Neutrophil (primary cell): ENCODE measurements at regions not wholly inside any gene's neighbourhood (a gene's known extent, or its start where the extent isn't known, plus 50 kb on each side); places are given as distances from the start of the nearest gene placed in this dataset.

Source experiments
- H3K27ac ChIP-seq: fragments of 200-600 bp; sonication (generic); 2 replicates; pipeline ENCODE4 v1.5.1; 2016; ENCODE audit warnings: mild to moderate bottlenecking, moderate library complexity
- H3K27me3 ChIP-seq: fragments of 200-600 bp; sonication (generic); 2 replicates; pipeline ENCODE4 v1.6.0; 2016; ENCODE audit warnings: mild to moderate bottlenecking
- H3K36me3 ChIP-seq: fragments of 200-600 bp; sonication (generic); 2 replicates; pipeline ENCODE4 v1.5.1; 2017
- H3K4me1 ChIP-seq, 2 experiments: fragments of 200-600 bp in 1 of 2; sonication (generic) in 1 of 2; 1 replicate in 1 of 2; 2 replicates in 1 of 2; pipeline versions ENCODE4 v1.5.1 to v1.6.1; 2013 to 2016; ENCODE audit warnings: low read depth in 1 of 2, low read length in 1 of 2, mild to moderate bottlenecking in 1 of 2, moderate library complexity in 1 of 2; ENCODE audit not compliant: control insufficient read depth in 1 of 2, insufficient read depth in 1 of 2
- H3K4me3 ChIP-seq, 2 experiments: fragments of 200-600 bp in 1 of 2; sonication (generic) in 1 of 2; 1 replicate in 1 of 2; 2 replicates in 1 of 2; pipeline ENCODE4 v1.5.1; 2013 to 2016; ENCODE audit warnings: low read depth in 1 of 2, low read length in 1 of 2, mild to moderate bottlenecking in 1 of 2, moderate library complexity in 1 of 2
- H3K9me3 ChIP-seq: fragments of 200-600 bp; sonication (generic); 2 replicates; pipeline ENCODE4 v1.5.1; 2016
- TF ChIP-seq, protein P1 (sequence below): fragments of 200-600 bp; sonication (generic); IDR thresholded peaks from 2 replicates; pipeline ENCODE4 v1.5.1; 2016; ENCODE audit warnings: antibody characterized with exemption

DNA sequence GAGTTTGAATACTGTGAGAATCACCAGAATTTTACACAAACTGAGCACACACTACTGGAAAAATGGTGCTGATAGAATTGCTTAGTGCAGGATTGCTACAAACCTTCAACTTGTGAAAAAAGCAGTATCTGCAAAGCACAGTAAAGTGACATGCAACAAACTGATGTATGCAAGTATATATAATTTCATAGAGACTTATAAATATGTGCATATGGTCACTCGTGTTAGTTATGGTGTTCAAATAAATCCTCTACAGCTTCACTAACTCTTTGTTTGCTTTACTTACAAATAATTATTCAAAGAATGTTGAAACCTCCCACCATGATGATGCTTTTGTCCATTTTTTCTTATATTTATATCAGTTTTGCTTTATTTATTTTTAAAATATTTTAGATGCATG lies 1130.9 kb upstream of the CELF2 start:
- no peak overlapping the region for H3K27ac ChIP-seq
- no peaks in the 10 kb centered on the region for H3K9me3 ChIP-seq
- H3K4me3 ChIP-seq, result no peak overlapping the region
- TF ChIP-seq, protein P1, sequence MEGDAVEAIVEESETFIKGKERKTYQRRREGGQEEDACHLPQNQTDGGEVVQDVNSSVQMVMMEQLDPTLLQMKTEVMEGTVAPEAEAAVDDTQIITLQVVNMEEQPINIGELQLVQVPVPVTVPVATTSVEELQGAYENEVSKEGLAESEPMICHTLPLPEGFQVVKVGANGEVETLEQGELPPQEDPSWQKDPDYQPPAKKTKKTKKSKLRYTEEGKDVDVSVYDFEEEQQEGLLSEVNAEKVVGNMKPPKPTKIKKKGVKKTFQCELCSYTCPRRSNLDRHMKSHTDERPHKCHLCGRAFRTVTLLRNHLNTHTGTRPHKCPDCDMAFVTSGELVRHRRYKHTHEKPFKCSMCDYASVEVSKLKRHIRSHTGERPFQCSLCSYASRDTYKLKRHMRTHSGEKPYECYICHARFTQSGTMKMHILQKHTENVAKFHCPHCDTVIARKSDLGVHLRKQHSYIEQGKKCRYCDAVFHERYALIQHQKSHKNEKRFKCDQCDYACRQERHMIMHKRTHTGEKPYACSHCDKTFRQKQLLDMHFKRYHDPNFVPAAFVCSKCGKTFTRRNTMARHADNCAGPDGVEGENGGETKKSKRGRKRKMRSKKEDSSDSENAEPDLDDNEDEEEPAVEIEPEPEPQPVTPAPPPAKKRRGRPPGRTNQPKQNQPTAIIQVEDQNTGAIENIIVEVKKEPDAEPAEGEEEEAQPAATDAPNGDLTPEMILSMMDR, result no peak
- no peaks in the 10 kb centered on the region for H3K27me3 ChIP-seq
- no peaks in the 10 kb centered on the region for H3K36me3 ChIP-seq
- no peaks in the 10 kb centered on the region for H3K4me1 ChIP-seq

DNA sequence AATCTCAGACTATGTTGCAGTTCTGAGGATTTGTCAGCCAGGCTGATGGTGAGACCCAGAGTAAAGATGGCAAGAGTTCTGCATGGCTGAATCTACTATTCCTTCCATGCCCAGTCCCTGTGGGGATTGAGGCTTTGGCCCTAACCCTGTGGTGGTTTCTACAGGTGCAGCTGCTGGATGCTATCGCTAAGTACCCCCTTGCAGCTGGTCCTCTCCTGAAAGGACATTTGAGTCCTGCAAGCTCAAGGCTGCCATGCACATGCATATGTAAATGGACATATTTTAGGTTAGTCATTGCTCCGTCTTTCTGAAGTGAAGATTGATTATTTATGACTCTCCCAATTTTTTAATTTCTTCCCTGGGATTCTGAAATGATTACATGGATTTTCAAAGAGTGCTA lies 1122.2 kb upstream of the CELF2 start:
- H3K9me3 ChIP-seq, result no peaks in the 10 kb centered on the region

DNA sequence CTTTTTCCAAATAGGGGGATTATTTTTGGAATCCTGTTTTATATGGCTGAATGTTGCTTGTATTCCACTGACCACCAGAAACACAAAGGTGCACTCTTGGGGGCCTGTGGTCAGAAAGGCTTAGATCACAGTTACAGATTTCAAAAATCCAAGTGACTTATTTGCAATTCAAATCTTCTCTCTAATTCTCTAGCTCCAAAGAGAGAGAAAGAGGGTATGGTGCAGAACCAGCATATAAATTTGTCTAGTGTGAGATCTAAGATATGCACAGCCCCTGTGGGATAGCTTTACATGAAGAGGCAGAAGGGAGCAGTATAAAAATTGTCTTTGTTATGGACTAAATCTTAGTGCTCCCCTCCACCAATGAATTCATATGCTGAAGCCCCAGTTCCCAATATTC lies 1121.7 kb upstream of the CELF2 start:
- no peaks in the 10 kb centered on the region for H3K4me1 ChIP-seq
- H3K27me3 ChIP-seq, result no peaks in the 10 kb centered on the region
- TF ChIP-seq, protein P1, result no peak
- H3K36me3 ChIP-seq, result no peaks in the 10 kb centered on the region
- no peaks in the 10 kb centered on the region for H3K9me3 ChIP-seq
- no peak overlapping the region for H3K27ac ChIP-seq
- H3K4me3 ChIP-seq, result no peak overlapping the region

More for the DNA sequence above, 1122.2 kb upstream of the CELF2 start:
- H3K4me3 ChIP-seq, result no peak overlapping the region
- no peaks in the 10 kb centered on the region for H3K36me3 ChIP-seq
- TF ChIP-seq, protein P1, result no peak
- H3K4me1 ChIP-seq, result no peaks in the 10 kb centered on the region
- no peak overlapping the region for H3K27ac ChIP-seq
- no peaks in the 10 kb centered on the region for H3K27me3 ChIP-seq

- TF ChIP-seq, protein P1, result no peak
- Histone ChIP-seq H3K36me3 (no peaks in the 10 kb centered on the region), H3K4me1 (no peaks in the 10 kb centered on the region), H3K4me3 (no peak overlapping the region), H3K27me3 (no peaks in the 10 kb centered on the region), H3K27ac (no peak overlapping the region), H3K9me3 (no peaks in the 10 kb centered on the region)
Measured at GRCh38 chr10:9898633-9899395, 1118.9 kb upstream of the CELF2 start.

GRCh38 chr10:9900751-9901150 lies 1116.9 kb upstream of the CELF2 start:
- no peaks in the 10 kb centered on the region for H3K4me1 ChIP-seq
- no peaks in the 10 kb centered on the region for H3K27me3 ChIP-seq
- no peaks in the 10 kb centered on the region for H3K36me3 ChIP-seq
- TF ChIP-seq, protein P1, result no peak
- H3K9me3 ChIP-seq, result no peaks in the 10 kb centered on the region
- H3K4me3 ChIP-seq, result no peak overlapping the region
- H3K27ac ChIP-seq, result no peak overlapping the region
